ENCODE measurements at regions not wholly inside any gene's neighbourhood (a gene's known extent, or its start where the extent isn't known, plus 50 kb on each side); places are given as distances from the start of the nearest gene placed in this dataset.
"Not testable (repeated sequence)": the region's sequence is repeated elsewhere in the genome, so short reads cannot be mapped to it uniquely, and the experiment has no call there.

- no peak for DNase-seq (ENCODE audit: low read depth in 2 of 2)
These were observed 85.7 kb downstream of the SUCLG1 start for GRCh38 chr2:84373391-84373790.

- no peak for DNase-seq (ENCODE audit: low read depth in 2 of 2)
These were observed 96.5 kb downstream of the SUCLG1 start for GRCh38 chr2:84362541-84362940.

DNA sequence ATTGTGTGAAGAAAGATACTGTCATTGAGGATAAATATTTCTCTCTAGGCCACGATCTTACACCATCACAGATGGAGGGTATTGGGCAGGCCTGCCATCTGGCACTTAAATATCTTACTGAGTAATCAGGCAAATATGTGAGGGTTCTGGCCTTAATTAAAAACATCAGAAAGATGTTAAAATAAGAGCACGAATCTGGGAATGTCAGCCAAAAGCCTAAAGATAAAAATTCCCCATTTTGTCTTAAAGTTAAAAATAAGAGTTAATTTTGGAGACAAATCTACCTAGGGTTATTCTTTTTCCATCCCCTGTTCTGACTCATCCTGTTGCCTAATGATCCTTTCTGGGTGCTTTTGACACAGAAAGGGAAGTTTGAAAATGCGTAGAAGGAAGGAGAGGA lies 121.0 kb downstream of the SUCLG1 start:
- no peak for DNase-seq (ENCODE audit: low read depth in 2 of 2)

GRCh38 chr2:84327645-84328249 lies 131.3 kb downstream of the SUCLG1 start:
- DNase-seq (ENCODE audit: low read depth in 2 of 2), result no peak

DNA sequence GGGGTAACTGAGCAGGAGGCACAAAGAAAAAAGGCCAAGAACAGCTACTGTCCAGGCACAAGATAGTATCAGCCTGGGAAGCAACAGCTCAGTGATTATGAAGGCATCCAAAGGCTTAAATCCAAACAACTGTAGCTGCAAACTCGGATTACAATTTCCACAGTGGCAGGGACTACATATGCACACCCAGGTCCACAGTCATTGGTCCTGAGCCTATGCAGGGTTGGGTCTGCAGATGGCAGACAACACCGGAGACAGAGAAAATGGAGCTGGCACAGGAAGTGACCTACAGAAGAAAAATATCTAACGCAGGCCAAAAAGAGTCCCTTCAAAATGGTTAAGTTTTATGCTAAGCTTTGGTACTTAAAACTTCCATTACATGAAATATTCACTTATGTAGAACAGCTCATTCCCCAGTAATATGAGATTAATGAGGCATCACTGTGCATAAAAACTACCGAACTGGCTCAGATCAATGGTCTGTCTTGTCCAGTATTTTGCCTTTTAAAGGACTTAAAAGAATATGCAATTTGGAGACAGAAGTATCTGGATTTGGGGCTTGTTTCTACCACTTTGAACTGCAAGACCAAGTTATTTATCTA lies 132.1 kb downstream of the SUCLG1 start:
- no peak for DNase-seq (ENCODE audit: low read depth in 2 of 2)

DNA sequence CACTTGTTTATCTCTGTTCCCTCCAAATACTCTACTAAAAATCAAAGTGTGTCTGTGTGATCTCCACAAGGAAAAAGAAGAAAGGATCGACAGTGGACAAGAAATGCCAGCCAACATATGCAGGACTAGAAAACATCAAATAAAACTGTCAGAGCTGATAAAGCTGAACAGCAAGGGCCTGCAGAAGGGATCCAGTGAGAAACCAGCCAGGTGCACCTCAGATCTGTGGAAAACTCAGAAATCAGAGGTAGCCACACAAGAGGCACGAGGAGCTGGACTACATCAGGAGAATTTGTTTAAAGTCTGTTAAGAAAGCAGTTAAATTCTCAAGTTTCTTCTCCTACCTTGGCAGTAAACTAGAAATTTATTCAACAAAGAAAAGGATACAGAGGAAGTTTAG lies 135.2 kb downstream of the SUCLG1 start:
- DNase-seq (ENCODE audit: low read depth in 2 of 2), result no peak

- DNase-seq (ENCODE audit: low read depth in 2 of 2), result no peak
These were observed 138.1 kb downstream of the SUCLG1 start for GRCh38 chr2:84320940-84321339.

- DNase-seq (ENCODE audit: low read depth in 2 of 2), result no peak
These were observed 139.5 kb downstream of the SUCLG1 start for GRCh38 chr2:84319581-84319980.

GRCh38 chr2:84317135-84317534 lies 141.9 kb downstream of the SUCLG1 start:
- DNase-seq (ENCODE audit: low read depth in 2 of 2), result no peak

GRCh38 chr2:84314901-84315330 lies 144.2 kb downstream of the SUCLG1 start:
- peak; percentile 54 for DNase-seq (ENCODE audit: low read depth in 2 of 2)

DNA sequence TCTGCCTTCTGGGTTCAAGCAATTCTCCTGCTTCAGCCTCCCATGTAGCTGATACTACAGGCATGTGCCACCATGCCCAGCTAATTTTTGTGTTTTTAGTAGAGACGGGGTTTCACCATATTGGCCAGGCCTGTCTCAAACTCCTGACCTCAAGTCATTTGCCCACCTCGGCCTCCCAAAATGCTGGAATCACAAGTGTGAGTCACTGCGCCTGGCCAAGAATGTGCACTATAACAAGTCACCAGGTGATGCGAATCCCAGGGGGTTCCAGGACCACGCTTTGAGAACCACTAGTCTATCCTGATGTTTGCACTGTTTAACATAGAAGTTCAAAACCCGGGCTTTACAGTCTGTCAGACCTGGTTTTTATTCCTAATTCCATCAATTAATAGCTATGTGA lies 144.8 kb downstream of the SUCLG1 start:
- DNase-seq (ENCODE audit: low read depth in 2 of 2), result no peak

GRCh38 chr2:84309281-84309680 lies 149.8 kb downstream of the SUCLG1 start:
- DNase-seq (ENCODE audit: low read depth in 2 of 2), result no peak

DNA sequence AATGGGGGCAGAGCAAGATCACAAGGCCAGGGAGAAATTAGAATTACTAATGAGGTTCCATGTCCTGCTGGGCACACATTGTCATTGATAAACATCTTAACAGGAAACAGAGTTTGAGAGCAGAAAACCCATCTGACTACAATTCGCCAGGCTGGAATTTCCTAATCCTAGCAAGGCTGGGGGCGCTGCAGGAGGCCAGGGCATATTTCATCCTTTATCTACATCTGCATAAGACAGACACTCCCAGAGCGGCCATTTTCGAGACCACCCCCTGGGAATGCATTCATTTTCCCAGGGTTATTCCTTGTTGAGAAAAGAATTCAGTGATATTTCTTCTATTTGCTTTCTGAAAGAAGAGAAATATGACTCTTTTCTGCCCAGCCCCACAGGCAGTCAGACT lies 152.7 kb downstream of the SUCLG1 start:
- DNase-seq (ENCODE audit: low read depth in 2 of 2), result no peak

GRCh38 chr2:84302513-84303412 lies 156.3 kb downstream of the SUCLG1 start:
- peak in 1 of 2 donors; percentile 6 for DNase-seq (ENCODE audit: low read depth in 2 of 2)

GRCh38 chr2:84301717-84302116 lies 157.4 kb downstream of the SUCLG1 start:
- no peak for DNase-seq (ENCODE audit: low read depth in 2 of 2)

- DNase-seq (ENCODE audit: low read depth in 2 of 2), result no peak
These were observed 158.4 kb downstream of the SUCLG1 start for GRCh38 chr2:84300696-84301029.

GRCh38 chr2:84300001-84300695 lies 158.9 kb downstream of the SUCLG1 start:
- not testable (repeated sequence) for DNase-seq (ENCODE audit: low read depth in 2 of 2)

DNA sequence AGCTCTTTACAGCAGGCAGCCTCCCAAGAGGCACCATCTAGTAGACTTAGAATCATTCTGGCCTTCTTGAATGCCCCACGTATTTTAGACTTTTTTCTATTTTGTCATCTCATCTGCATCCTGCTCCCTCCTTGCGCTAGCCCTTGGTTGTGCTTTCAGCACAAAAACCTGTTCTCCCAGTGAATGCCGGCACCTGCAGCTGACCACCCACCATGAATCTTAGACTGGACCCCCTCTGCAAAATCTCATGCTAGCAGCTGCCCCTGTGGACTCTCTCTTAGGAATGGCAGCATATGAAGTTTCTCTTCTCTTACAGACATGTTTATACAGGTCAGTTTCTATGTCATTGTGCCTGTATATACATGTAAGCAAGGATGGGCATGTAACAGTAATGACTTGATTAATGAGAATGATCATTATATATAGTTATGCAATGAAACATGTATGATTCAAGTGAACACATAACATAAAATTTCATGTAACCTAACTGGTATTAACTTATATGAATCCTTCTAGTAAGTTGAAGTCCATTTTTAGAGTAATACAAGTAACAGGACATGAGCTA lies 159.8 kb downstream of the SUCLG1 start:
- DNase-seq (ENCODE audit: low read depth in 2 of 2), result no peak

DNA sequence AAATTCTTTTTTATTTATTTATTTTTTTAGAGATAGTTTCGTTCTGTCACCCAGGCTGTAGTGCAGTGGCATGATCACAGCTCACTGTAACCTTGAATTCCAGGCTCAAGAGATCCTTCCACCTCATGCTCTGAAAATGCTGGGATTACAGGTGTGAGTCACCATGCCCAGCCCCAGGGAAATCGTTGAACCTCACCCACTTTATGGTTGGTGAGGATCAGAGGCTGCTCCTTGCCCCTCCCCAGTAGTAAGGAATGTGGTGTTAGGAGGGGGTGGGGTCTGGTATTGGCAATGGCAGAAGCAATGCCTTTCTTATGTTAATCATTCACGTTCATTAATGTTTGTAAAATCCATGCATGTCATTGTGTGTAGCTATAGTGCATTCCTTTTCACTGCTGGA lies 161.9 kb downstream of the SUCLG1 start:
- DNase-seq (ENCODE audit: low read depth in 2 of 2), result no peak

- no peak for DNase-seq (ENCODE audit: low read depth in 2 of 2)
These were observed 165.2 kb downstream of the SUCLG1 start for GRCh38 chr2:84293791-84294380.

DNA sequence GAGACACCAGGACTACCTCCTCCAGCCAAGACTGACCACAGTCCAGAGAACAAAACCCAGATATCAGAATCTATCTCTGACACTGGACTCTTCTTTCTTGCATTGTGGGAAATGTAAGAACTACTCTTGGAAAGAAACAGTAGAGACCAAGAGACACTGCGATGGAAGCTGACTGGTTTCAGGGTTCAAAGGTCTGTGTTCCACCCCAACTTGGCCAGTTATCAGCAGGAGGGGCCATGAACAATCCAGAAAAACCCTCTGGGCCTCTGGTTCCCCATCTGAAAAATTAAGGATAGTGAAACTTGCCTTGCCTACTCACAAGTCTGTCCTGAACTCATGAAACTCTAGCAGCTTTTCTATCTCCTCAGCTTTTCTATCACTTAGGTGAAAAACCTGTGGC lies 166.5 kb downstream of the SUCLG1 start:
- DNase-seq (ENCODE audit: low read depth in 2 of 2), result no peak

- no peak for DNase-seq (ENCODE audit: low read depth in 2 of 2)
These were observed 168.5 kb downstream of the SUCLG1 start for GRCh38 chr2:84290537-84290936.
